Astrocyte (in vitro differentiated cells and primary cell): ENCODE measurements at regions not wholly inside any gene's neighbourhood (a gene's known extent, or its start where the extent isn't known, plus 50 kb on each side); places are given as distances from the start of the nearest gene placed in this dataset.
A peak's percentile ranks its signal among the peaks of the same experiment; 100 is the strongest.

ENCODE experiments used
- DNase-seq: peaks from one replicate; pipeline ENCODE4 v3.0.0-alpha.2; 2010; ENCODE audit warnings: low read depth
- FAIRE-seq: peaks from 2 replicates; lab custom pipeline; 2011; peaks lifted over from hg19 to GRCh38; lab: Jason Lieb, UNC
- H2AFZ ChIP-seq: 2 replicates; pipeline ENCODE4 v1.6.0; 2012; ENCODE audit warnings: low read depth, low read length, inconsistent platforms
- H3K27ac ChIP-seq: 2 replicates; pipeline ENCODE4 v1.5.1; 2011; ENCODE audit warnings: low read depth, low read length, inconsistent platforms
- H3K27me3 ChIP-seq: 2 replicates; pipeline ENCODE4 v1.6.0; 2011; ENCODE audit warnings: low read length, inconsistent platforms; ENCODE audit not compliant: insufficient read depth
- H3K36me3 ChIP-seq: 2 replicates; pipeline ENCODE4 v1.5.1; 2011; ENCODE audit warnings: low read length, inconsistent platforms; ENCODE audit not compliant: insufficient read depth
- H3K4me1 ChIP-seq: 2 replicates; pipeline ENCODE4 v1.5.1; 2011; ENCODE audit warnings: low read length, inconsistent platforms; ENCODE audit not compliant: insufficient read depth
- H3K4me2 ChIP-seq: 2 replicates; pipeline ENCODE4 v1.6.0; 2012; ENCODE audit warnings: low read length, inconsistent platforms
- H3K4me3 ChIP-seq: 2 replicates; pipeline ENCODE4 v1.5.1; 2011; ENCODE audit warnings: low read depth, mild to moderate bottlenecking, low read length, inconsistent platforms; ENCODE audit not compliant: insufficient read depth
- H3K79me2 ChIP-seq: 2 replicates; pipeline ENCODE4 v1.6.0; 2012; ENCODE audit warnings: mild to moderate bottlenecking, low read length, inconsistent platforms; ENCODE audit not compliant: insufficient read depth
- H3K9ac ChIP-seq: 2 replicates; pipeline ENCODE4 v1.6.0; 2012; ENCODE audit warnings: mild to moderate bottlenecking, low read length, inconsistent platforms
- H3K9me3 ChIP-seq: 2 replicates; pipeline ENCODE4 v1.5.1; 2012; ENCODE audit warnings: low read depth, mild to moderate bottlenecking, low read length, inconsistent platforms; ENCODE audit not compliant: insufficient read depth
- H4K20me1 ChIP-seq: 2 replicates; pipeline ENCODE4 v1.6.0; 2012; ENCODE audit warnings: low read length, inconsistent platforms; ENCODE audit not compliant: insufficient read depth
- H3K27ac Mint-ChIP-seq: one replicate; pipeline ENCODE4 v1.8.0; 2021; ENCODE audit warnings: mild to moderate bottlenecking, mixed read lengths; ENCODE audit not compliant: unreplicated experiment
- H3K27me3 Mint-ChIP-seq: one replicate; pipeline ENCODE4 v1.8.0; 2021; ENCODE audit warnings: low read depth, mixed read lengths; ENCODE audit not compliant: unreplicated experiment
- H3K36me3 Mint-ChIP-seq: one replicate; pipeline ENCODE4 v1.8.0; 2021; ENCODE audit warnings: low read depth, mixed read lengths; ENCODE audit not compliant: unreplicated experiment
- H3K4me1 Mint-ChIP-seq: one replicate; pipeline ENCODE4 v1.8.0; 2021; ENCODE audit warnings: low read depth, mixed read lengths; ENCODE audit not compliant: unreplicated experiment
- H3K4me3 Mint-ChIP-seq: one replicate; pipeline ENCODE4 v1.8.0; 2021; ENCODE audit warnings: mild to moderate bottlenecking, moderate library complexity, mixed read lengths; ENCODE audit not compliant: unreplicated experiment
- H3K9me3 Mint-ChIP-seq: one replicate; pipeline ENCODE4 v1.8.0; 2021; ENCODE audit warnings: mild to moderate bottlenecking, mixed read lengths; ENCODE audit not compliant: unreplicated experiment
- CTCF ChIP-seq: IDR thresholded peaks from 2 replicates; pipeline ENCODE4 v1.5.1; 2011; ENCODE audit warnings: low read depth, mild to moderate bottlenecking, inconsistent platforms, low read length, moderate library complexity; ENCODE audit not compliant: insufficient read depth
- EZH2 ChIP-seq: IDR thresholded peaks from 2 replicates; pipeline ENCODE4 v1.6.1; 2012; ENCODE audit warnings: mild to moderate bottlenecking, low read length, inconsistent platforms; ENCODE audit not compliant: insufficient read depth

- FAIRE-seq (no peak), DNase-seq (peak; percentile 51)
- Histone ChIP-seq H3K79me2 (no peaks in the 10 kb centered on the region), H3K4me3 (no peak overlapping the region), H3K36me3 (no peaks in the 10 kb centered on the region), H3K4me2 (no peak overlapping the region), H3K4me1 (peaks cover 14% of the 10 kb centered on the region), H3K27me3 (no peaks in the 10 kb centered on the region), H2AFZ (no peak overlapping the region), H3K9ac (no peak overlapping the region), H4K20me1 (no peaks in the 10 kb centered on the region), H3K9me3 (no peaks in the 10 kb centered on the region), H3K27ac (no peak overlapping the region)
- no peaks in the 10 kb centered on the region for H3K36me3 Mint-ChIP-seq
- H3K4me1 Mint-ChIP-seq: peaks cover 20% of the 10 kb centered on the region
- no peak for TF ChIP-seq EZH2
- TF ChIP-seq CTCF: no peak
- no peaks in the 10 kb centered on the region for H3K9me3 Mint-ChIP-seq
- no peak overlapping the region for H3K27ac Mint-ChIP-seq
- no peak overlapping the region for H3K4me3 Mint-ChIP-seq
- H3K27me3 Mint-ChIP-seq: no peaks in the 10 kb centered on the region
Measured at GRCh38 chr3:56874269-56874668, 72.5 kb upstream of the ARHGEF3 start.

DNA sequence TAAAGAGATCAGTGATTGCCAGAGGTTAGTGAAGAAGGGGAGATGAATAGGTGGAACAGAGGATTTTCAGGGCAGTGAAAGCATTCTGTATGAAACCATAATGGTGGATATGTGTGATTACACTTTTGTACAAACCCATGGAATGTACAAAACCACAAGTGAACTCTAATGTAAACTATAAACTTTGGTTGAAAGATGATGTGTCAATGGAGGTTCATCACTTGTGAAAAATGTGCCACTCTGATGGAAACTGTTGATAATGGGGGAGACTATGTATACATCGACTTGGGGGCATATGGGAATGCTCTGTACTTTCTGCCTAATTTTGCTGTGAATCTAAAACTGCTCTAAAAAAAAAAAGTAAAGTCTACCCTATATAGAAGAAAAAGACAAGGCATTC lies 68.7 kb upstream of the ARHGEF3 start:
- no peaks in the 10 kb centered on the region for H3K9me3 ChIP-seq
- H3K4me1 ChIP-seq: peaks cover 11% of the 10 kb centered on the region
- H3K9me3 Mint-ChIP-seq: no peaks in the 10 kb centered on the region
- no peaks in the 10 kb centered on the region for H3K36me3 ChIP-seq
- no peak overlapping the region for H3K4me3 Mint-ChIP-seq
- no peak for FAIRE-seq
- H3K36me3 Mint-ChIP-seq: no peaks in the 10 kb centered on the region
- no peak overlapping the region for H3K27ac Mint-ChIP-seq
- H3K4me2 ChIP-seq: peak overlapping the region; percentile 29
- H3K4me3 ChIP-seq: no peak overlapping the region
- no peak for DNase-seq
- TF ChIP-seq EZH2: no peak
- H4K20me1 ChIP-seq: no peaks in the 10 kb centered on the region
- no peaks in the 10 kb centered on the region for H3K27me3 ChIP-seq
- H3K79me2 ChIP-seq: no peaks in the 10 kb centered on the region
- no peak overlapping the region for H2AFZ ChIP-seq
- H3K9ac ChIP-seq: no peak overlapping the region
- H3K27me3 Mint-ChIP-seq: no peaks in the 10 kb centered on the region
- H3K27ac ChIP-seq: no peak overlapping the region
- peaks cover 15% of the 10 kb centered on the region for H3K4me1 Mint-ChIP-seq

GRCh38 chr3:56869157-56869889 lies 67.6 kb upstream of the ARHGEF3 start:
- peaks cover 11% of the 10 kb centered on the region for H3K4me1 ChIP-seq
- no peak overlapping the region for H3K27ac ChIP-seq
- no peaks in the 10 kb centered on the region for H3K9me3 ChIP-seq
- H3K27me3 ChIP-seq: no peaks in the 10 kb centered on the region
- Mint-ChIP-seq H3K36me3 (no peaks in the 10 kb centered on the region), H3K4me3 (no peak overlapping the region), H3K27me3 (no peaks in the 10 kb centered on the region), H3K27ac (no peak overlapping the region), H3K4me1 (peaks cover 15% of the 10 kb centered on the region), H3K9me3 (no peaks in the 10 kb centered on the region)
- H3K36me3 ChIP-seq: no peaks in the 10 kb centered on the region
- H3K4me2 ChIP-seq: peak overlapping the region; percentile 41
- H3K4me3 ChIP-seq: no peak overlapping the region
- H4K20me1 ChIP-seq: no peaks in the 10 kb centered on the region
- DNase-seq (peak; percentile 67), FAIRE-seq (peak; percentile 59)
- H2AFZ ChIP-seq: no peak overlapping the region
- H3K79me2 ChIP-seq: no peaks in the 10 kb centered on the region
- TF ChIP-seq EZH2 (no peak), CTCF (no peak)
- H3K9ac ChIP-seq: no peak overlapping the region
